ENCODE measurements at regions not wholly inside any gene's neighbourhood (a gene's known extent, or its start where the extent isn't known, plus 50 kb on each side); places are given as distances from the start of the nearest gene placed in this dataset.

DNA sequence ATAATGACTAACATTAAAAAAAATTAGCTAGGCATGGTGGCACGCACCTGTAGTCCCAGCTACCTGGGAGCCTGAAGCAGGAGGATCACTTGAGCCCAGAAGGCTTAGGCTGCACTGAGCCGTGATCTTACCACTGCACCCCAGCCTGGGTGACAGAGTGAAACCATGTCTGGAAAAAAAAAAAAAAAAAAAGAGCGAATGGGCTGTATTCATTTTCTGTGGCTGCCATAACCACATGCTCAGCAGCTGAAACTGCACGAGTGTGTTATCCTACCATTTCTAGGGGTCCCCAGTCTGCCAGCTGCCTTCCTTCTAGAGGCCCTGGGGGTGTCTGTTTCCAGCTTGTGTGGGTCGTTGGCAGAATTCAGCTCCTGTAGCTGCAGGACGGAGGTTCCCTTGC, 247.8 kb downstream of the EIPR1 start:
- Histone ChIP-seq H3K9me3 (ENCODE audit: low read depth) (no peaks in the 10 kb centered on the region), H2AFZ (replicated peaks) (no peak overlapping the region), H3K27ac (no peak overlapping the region), H4K20me1 (ENCODE audit: low read depth) (no peaks in the 10 kb centered on the region), H3K4me2 (no peak overlapping the region), H3K27me3 (no peaks in the 10 kb centered on the region), H3K4me3 (no peak overlapping the region), H3K4me1 (peaks cover 15% of the 10 kb centered on the region), H3K9ac (no peak overlapping the region), H3F3A (ENCODE audit: low read depth) (no peaks in the 10 kb centered on the region), H3K79me2 (ENCODE audit: low read depth) (no peaks in the 10 kb centered on the region), H3K36me3 (no peaks in the 10 kb centered on the region)
- no peak overlapping the region for H3K4me3 Mint-ChIP-seq
- H3K4me1 Mint-ChIP-seq, result peaks cover 58% of the 10 kb centered on the region
- peaks cover 3% of the 10 kb centered on the region for H3K9me3 Mint-ChIP-seq
- no peaks in the 10 kb centered on the region for H3K36me3 Mint-ChIP-seq
- no peak overlapping the region for H3K27ac Mint-ChIP-seq
- H3K27me3 Mint-ChIP-seq (ENCODE audit: insufficient read depth, low read depth), result peaks cover 3% of the 10 kb centered on the region
- no peak for TF ChIP-seq EZH2 (IDR thresholded peaks at IDR 0.05)
- no peak for TF ChIP-seq EZH2phosphoT487 (IDR thresholded peaks at IDR 0.05)
- TF ChIP-seq CTCF (IDR thresholded peaks at IDR 0.05), result no peak
- no peak for DNase-seq (ENCODE audit: low spot score)

DNA sequence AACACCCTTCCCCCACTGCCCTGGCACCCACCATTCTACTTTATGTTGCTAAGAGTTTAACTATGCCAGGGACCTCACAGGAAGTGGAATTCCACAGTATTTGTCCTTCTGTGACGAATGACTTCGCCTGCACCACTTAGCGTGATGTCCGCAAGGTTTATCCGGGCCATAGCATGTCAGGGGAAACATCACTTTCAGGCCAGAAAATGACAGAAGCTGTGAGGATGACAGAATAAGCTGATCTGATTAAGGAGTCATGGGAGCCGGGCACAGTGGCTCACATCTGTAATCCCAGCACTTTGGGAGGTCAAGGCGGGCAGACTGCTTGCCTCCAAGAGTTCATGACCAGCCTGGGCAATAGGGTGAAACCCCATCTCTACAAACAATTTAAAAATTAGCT, 248.8 kb downstream of the EIPR1 start:
- no peak for TF ChIP-seq EZH2 (IDR thresholded peaks at IDR 0.05)
- Mint-ChIP-seq H3K4me3 (no peak overlapping the region), H3K36me3 (no peaks in the 10 kb centered on the region), H3K27ac (no peak overlapping the region), H3K9me3 (peaks cover 3% of the 10 kb centered on the region), H3K27me3 (ENCODE audit: insufficient read depth, low read depth) (peaks cover 3% of the 10 kb centered on the region), H3K4me1 (peaks cover 59% of the 10 kb centered on the region)
- H3K9me3 ChIP-seq (ENCODE audit: low read depth), result no peaks in the 10 kb centered on the region
- no peaks in the 10 kb centered on the region for H3K79me2 ChIP-seq (ENCODE audit: low read depth)
- H3K9ac ChIP-seq, result no peak overlapping the region
- no peaks in the 10 kb centered on the region for H4K20me1 ChIP-seq (ENCODE audit: low read depth)
- no peaks in the 10 kb centered on the region for H3K36me3 ChIP-seq
- H3K27me3 ChIP-seq, result no peaks in the 10 kb centered on the region
- no peak overlapping the region for H2AFZ ChIP-seq (replicated peaks)
- no peak for DNase-seq (ENCODE audit: low spot score)
- H3K27ac ChIP-seq, result no peak overlapping the region
- H3K4me3 ChIP-seq, result no peak overlapping the region
- no peaks in the 10 kb centered on the region for H3F3A ChIP-seq (ENCODE audit: low read depth)
- no peak overlapping the region for H3K4me2 ChIP-seq
- H3K4me1 ChIP-seq, result peaks cover 18% of the 10 kb centered on the region

- Mint-ChIP-seq H3K27ac (no peak overlapping the region), H3K4me1 (peaks cover 56% of the 10 kb centered on the region), H3K4me3 (no peak overlapping the region), H3K9me3 (no peaks in the 10 kb centered on the region), H3K36me3 (no peaks in the 10 kb centered on the region), H3K27me3 (ENCODE audit: insufficient read depth, low read depth) (peaks cover 3% of the 10 kb centered on the region)
- Histone ChIP-seq H2AFZ (replicated peaks) (no peak overlapping the region), H3F3A (ENCODE audit: low read depth) (no peaks in the 10 kb centered on the region), H3K4me3 (no peak overlapping the region), H3K27me3 (no peaks in the 10 kb centered on the region), H3K9me3 (ENCODE audit: low read depth) (no peaks in the 10 kb centered on the region), H3K27ac (no peak overlapping the region), H4K20me1 (ENCODE audit: low read depth) (no peaks in the 10 kb centered on the region), H3K4me1 (peaks cover 18% of the 10 kb centered on the region), H3K36me3 (no peaks in the 10 kb centered on the region), H3K79me2 (ENCODE audit: low read depth) (no peaks in the 10 kb centered on the region), H3K9ac (no peak overlapping the region), H3K4me2 (no peak overlapping the region)
- no peak for DNase-seq (ENCODE audit: low spot score)
- TF ChIP-seq EZH2 (IDR thresholded peaks at IDR 0.05) (no peak), EZH2phosphoT487 (IDR thresholded peaks at IDR 0.05) (no peak), CTCF (IDR thresholded peaks at IDR 0.05) (no peak)
These were observed 249.9 kb downstream of the EIPR1 start for GRCh38 chr2:3127710-3128109.

DNA sequence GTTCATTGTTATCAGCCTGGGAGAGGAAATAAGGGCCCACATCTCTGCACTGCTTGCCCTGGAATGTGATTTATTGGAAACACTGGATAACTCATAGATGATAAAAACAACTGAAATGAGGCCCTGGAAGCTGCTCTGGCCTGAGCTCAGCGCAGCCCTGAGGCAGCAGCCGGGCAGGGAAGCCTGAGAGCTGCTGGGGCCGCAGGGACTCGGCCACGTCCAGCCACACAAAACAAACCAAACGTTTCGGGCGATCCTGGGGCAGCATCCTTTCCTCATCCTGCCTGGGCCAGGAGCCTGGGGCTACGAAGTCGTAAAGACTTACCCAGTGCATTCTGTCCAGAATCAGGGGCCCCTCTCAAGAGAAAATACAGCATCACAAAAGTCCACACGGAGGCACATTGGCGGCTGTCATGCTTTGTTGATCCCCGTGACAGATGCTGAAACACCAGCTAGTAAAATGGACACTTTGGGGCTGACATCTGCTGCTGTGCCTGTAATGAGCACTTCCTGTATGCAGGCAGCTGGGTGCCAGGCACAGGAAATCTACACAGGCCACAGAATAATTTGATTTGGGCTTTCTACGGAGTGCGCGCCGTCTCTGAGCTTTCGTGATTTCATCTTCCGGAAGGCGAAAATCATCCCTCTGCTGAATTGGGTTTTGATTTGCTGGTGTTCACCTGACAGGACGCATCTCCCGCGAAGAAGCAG, 250.6 kb downstream of the EIPR1 start:
- Histone ChIP-seq H3K27ac (no peak overlapping the region), H3K4me2 (no peak overlapping the region)
- H3K27ac Mint-ChIP-seq, result no peak overlapping the region

More for the DNA sequence above, 250.6 kb downstream of the EIPR1 start:
- H3K4me3 ChIP-seq, result no peak overlapping the region
- no peaks in the 10 kb centered on the region for H3K36me3 ChIP-seq
- no peak overlapping the region for H3K9ac ChIP-seq
- H3K27me3 ChIP-seq, result no peaks in the 10 kb centered on the region
- H3K27me3 Mint-ChIP-seq (ENCODE audit: insufficient read depth, low read depth), result peaks cover 3% of the 10 kb centered on the region
- no peaks in the 10 kb centered on the region for H3K9me3 Mint-ChIP-seq
- no peaks in the 10 kb centered on the region for H3K36me3 Mint-ChIP-seq
- H4K20me1 ChIP-seq (ENCODE audit: low read depth), result no peaks in the 10 kb centered on the region
- no peak overlapping the region for H3K4me3 Mint-ChIP-seq
- H3K9me3 ChIP-seq (ENCODE audit: low read depth), result no peaks in the 10 kb centered on the region
- no peaks in the 10 kb centered on the region for H3K79me2 ChIP-seq (ENCODE audit: low read depth)
- peaks cover 54% of the 10 kb centered on the region for H3K4me1 Mint-ChIP-seq
- no peak overlapping the region for H2AFZ ChIP-seq (replicated peaks)
- no peaks in the 10 kb centered on the region for H3F3A ChIP-seq (ENCODE audit: low read depth)
- no peak for DNase-seq (ENCODE audit: low spot score)
- peaks cover 18% of the 10 kb centered on the region for H3K4me1 ChIP-seq
- TF ChIP-seq CTCF (IDR thresholded peaks at IDR 0.05) (no peak), EZH2phosphoT487 (IDR thresholded peaks at IDR 0.05) (no peak), EZH2 (IDR thresholded peaks at IDR 0.05) (no peak)
